Astrocyte of the cerebellum (primary cell): ENCODE measurements at regions not wholly inside any gene's neighbourhood (a gene's known extent, or its start where the extent isn't known, plus 50 kb on each side); places are given as distances from the start of the nearest gene placed in this dataset.

Experiments
- DNase-seq: peaks from one replicate; pipeline ENCODE4 v3.0.0-alpha.2; 2011; ENCODE audit warnings: low read depth
- H3K4me3 ChIP-seq: 2 replicates; pipeline ENCODE4 v1.5.1; 2011; ENCODE audit warnings: mild to moderate bottlenecking, low read depth, low read length, moderate library complexity
- CTCF ChIP-seq: IDR thresholded peaks from 2 replicates; pipeline ENCODE4 v1.5.1; 2012; ENCODE audit warnings: low read length, low read depth, moderate library complexity, mild to moderate bottlenecking; ENCODE audit errors: missing control alignments
- in situ Hi-C: cut with HindIII; loops from 2 replicates; pipeline ENCODE4 v1.10.0; 2017; ENCODE audit warnings: low sequenced_read_pairs

- in situ Hi-C loops: no loop called here
- H3K4me3 ChIP-seq: no peak overlapping the region
- DNase-seq: no peak
- no peak for TF ChIP-seq CTCF
Measured at GRCh38 chr1:87867626-87868025, 538.9 kb downstream of the LMO4 start.

- DNase-seq: no peak
- no peak overlapping the region for H3K4me3 ChIP-seq
- no peak for TF ChIP-seq CTCF
- in situ Hi-C loops: no loop called here
Measured at GRCh38 chr1:87869567-87869966, 540.9 kb downstream of the LMO4 start.

GRCh38 chr1:87872189-87872588, 543.5 kb downstream of the LMO4 start:
- TF ChIP-seq CTCF: no peak
- DNase-seq: no peak
- in situ Hi-C loops: no loop called here
- H3K4me3 ChIP-seq: no peak overlapping the region

GRCh38 chr1:87872692-87873091, 544.0 kb downstream of the LMO4 start:
- in situ Hi-C loops: no loop called here
- DNase-seq: no peak
- TF ChIP-seq CTCF: no peak
- no peak overlapping the region for H3K4me3 ChIP-seq

- DNase-seq: no peak
- TF ChIP-seq CTCF: no peak
- in situ Hi-C loops: no loop called here
- H3K4me3 ChIP-seq: no peak overlapping the region
Measured at GRCh38 chr1:87878873-87879272, 550.2 kb downstream of the LMO4 start.

GRCh38 chr1:87880098-87880760, 551.5 kb downstream of the LMO4 start:
- no peak for DNase-seq
- TF ChIP-seq CTCF: no peak
- no peak overlapping the region for H3K4me3 ChIP-seq
- in situ Hi-C loops: no loop called here

GRCh38 chr1:87880764-87881163, 552.1 kb downstream of the LMO4 start:
- no peak overlapping the region for H3K4me3 ChIP-seq
- no peak for TF ChIP-seq CTCF
- no peak for DNase-seq
- in situ Hi-C loops: no loop called here
